ENCODE measurements at regions not wholly inside any gene's neighbourhood (a gene's known extent, or its start where the extent isn't known, plus 50 kb on each side); places are given as distances from the start of the nearest gene placed in this dataset.
"Not testable (repeated sequence)": the region's sequence is repeated elsewhere in the genome, so short reads cannot be mapped to it uniquely, and the experiment has no call there.

DNA sequence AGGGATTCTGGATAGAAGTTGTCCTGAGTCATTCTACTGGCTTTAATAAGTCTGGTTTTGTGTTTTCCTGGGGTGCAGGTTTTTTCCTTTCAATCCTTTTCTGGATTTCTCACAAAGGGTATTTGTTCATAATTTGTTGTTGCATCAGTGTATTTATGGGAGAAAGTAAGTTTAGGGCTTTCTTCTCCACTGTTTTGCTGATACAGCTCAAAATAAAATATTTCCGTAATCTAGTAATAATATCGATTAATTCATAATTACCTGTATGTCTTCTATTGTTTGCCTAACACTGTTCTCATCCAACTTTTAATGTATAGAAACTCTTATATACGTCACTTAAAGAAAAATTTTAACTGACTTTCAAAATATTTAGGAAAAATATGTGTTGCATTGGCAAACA lies 728.2 kb downstream of the LUZP2 start:
- Mint-ChIP-seq H3K36me3 (no peaks in the 10 kb centered on the region), H3K4me1 (no peaks in the 10 kb centered on the region), H3K9me3 (peaks cover 14% of the 10 kb centered on the region), H3K27ac (no peak overlapping the region), H3K27me3 (ENCODE audit: low read depth) (no peaks in the 10 kb centered on the region), H3K4me3 (no peak overlapping the region)
- TF ChIP-seq, protein P1, sequence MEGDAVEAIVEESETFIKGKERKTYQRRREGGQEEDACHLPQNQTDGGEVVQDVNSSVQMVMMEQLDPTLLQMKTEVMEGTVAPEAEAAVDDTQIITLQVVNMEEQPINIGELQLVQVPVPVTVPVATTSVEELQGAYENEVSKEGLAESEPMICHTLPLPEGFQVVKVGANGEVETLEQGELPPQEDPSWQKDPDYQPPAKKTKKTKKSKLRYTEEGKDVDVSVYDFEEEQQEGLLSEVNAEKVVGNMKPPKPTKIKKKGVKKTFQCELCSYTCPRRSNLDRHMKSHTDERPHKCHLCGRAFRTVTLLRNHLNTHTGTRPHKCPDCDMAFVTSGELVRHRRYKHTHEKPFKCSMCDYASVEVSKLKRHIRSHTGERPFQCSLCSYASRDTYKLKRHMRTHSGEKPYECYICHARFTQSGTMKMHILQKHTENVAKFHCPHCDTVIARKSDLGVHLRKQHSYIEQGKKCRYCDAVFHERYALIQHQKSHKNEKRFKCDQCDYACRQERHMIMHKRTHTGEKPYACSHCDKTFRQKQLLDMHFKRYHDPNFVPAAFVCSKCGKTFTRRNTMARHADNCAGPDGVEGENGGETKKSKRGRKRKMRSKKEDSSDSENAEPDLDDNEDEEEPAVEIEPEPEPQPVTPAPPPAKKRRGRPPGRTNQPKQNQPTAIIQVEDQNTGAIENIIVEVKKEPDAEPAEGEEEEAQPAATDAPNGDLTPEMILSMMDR (IDR thresholded peaks at IDR 0.05; ENCODE audit: unreplicated experiment), result no peak
- no peak for DNase-seq (ENCODE audit: low spot score in 2 of 2, unreplicated experiment in 2 of 2)

DNA sequence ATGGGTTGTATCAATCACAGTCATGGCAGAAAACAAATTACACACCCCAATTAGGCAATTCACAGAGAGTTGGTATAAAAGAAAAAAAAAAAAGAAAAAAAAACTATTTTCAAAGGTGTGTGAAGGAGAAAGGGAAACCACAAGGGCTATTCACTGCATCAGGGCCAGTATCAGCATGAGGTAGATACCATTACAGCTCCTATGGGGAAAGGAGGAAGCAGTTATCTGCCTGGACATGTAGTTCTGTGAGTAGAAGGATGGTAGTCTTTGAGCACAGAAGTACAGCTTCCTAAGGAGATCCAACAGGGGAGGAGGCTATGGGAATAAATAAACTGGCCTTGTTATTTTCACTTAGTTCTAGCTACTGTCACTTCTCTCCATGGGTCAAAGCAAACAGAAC lies 746.1 kb downstream of the LUZP2 start:
- Mint-ChIP-seq H3K27ac (no peak overlapping the region), H3K9me3 (peaks cover 9% of the 10 kb centered on the region), H3K36me3 (no peaks in the 10 kb centered on the region), H3K4me3 (no peak overlapping the region), H3K4me1 (no peaks in the 10 kb centered on the region), H3K27me3 (ENCODE audit: low read depth) (no peaks in the 10 kb centered on the region)
- TF ChIP-seq, protein P1 (IDR thresholded peaks at IDR 0.05; ENCODE audit: unreplicated experiment), result no peak
- no peak for DNase-seq (ENCODE audit: low spot score in 2 of 2, unreplicated experiment in 2 of 2)

DNA sequence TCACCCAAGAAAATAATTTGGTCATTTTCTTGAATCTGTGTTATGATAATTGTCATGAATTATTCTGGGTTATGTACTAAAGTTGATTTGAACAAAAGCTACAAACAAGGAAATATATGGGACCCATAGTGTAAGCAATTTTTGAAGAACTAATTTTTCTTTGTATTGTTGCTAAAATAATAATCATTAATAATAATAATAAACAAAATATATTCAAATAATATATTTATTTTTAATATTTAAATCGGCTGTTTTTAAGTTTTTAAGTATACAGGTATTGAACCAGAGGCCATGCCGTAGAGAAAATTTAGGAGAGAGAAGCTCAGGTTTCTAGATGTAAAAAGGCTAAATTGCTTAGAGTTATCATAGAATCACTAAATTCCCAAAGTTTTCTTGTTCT lies 747.3 kb downstream of the LUZP2 start:
- no peaks in the 10 kb centered on the region for H3K36me3 Mint-ChIP-seq
- no peaks in the 10 kb centered on the region for H3K27me3 Mint-ChIP-seq (ENCODE audit: low read depth)
- no peaks in the 10 kb centered on the region for H3K4me1 Mint-ChIP-seq
- TF ChIP-seq, protein P1 (IDR thresholded peaks at IDR 0.05; ENCODE audit: unreplicated experiment), result no peak
- no peak overlapping the region for H3K27ac Mint-ChIP-seq
- no peak overlapping the region for H3K4me3 Mint-ChIP-seq
- DNase-seq (ENCODE audit: low spot score in 2 of 2, unreplicated experiment in 2 of 2), result no peak
- H3K9me3 Mint-ChIP-seq, result peaks cover 9% of the 10 kb centered on the region

DNA sequence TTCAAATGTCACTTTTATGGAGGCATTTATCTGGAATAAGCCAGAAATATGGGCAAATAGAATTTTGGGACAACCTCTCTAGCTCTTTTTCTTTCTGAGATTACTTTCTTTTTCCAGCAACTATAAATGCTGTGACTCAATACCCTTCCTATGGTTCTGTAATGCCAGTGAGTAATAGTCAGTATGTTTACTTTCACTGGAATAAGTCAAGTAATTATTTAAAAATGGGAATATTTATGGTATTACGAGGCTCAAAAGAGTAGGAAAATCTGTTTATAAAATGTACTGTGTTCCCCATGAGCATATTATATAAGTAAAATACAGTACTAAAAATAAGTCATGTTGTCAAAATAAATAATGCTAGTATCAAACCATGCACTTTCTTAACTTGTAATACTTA lies 750.5 kb downstream of the LUZP2 start:
- no peaks in the 10 kb centered on the region for H3K4me1 Mint-ChIP-seq
- no peaks in the 10 kb centered on the region for H3K27me3 Mint-ChIP-seq (ENCODE audit: low read depth)
- TF ChIP-seq, protein P1 (IDR thresholded peaks at IDR 0.05; ENCODE audit: unreplicated experiment), result no peak
- H3K4me3 Mint-ChIP-seq, result no peak overlapping the region
- H3K36me3 Mint-ChIP-seq, result no peaks in the 10 kb centered on the region
- H3K27ac Mint-ChIP-seq, result no peak overlapping the region
- no peak for DNase-seq (ENCODE audit: low spot score in 2 of 2, unreplicated experiment in 2 of 2)
- peaks cover 9% of the 10 kb centered on the region for H3K9me3 Mint-ChIP-seq

DNA sequence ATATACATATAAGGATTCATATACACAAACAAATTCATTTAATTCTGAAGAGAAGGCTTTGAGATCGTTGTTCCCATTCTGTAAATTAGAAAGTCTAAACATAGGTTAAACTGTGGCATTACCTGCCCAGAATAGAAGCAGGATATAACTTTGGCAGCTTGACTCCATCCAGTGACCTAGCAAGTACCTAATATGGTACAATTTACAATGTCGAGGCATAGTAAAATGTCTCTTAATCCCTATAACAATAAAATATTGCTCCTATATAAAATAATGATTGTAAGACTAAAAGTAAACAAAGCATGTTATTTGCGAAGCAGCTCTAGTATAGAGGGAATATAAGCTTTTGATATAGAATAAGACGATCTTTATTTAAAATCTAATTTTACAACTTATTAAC lies 756.0 kb downstream of the LUZP2 start:
- Mint-ChIP-seq H3K4me3 (no peak overlapping the region), H3K36me3 (no peaks in the 10 kb centered on the region), H3K27me3 (ENCODE audit: low read depth) (no peaks in the 10 kb centered on the region), H3K4me1 (no peaks in the 10 kb centered on the region), H3K9me3 (no peaks in the 10 kb centered on the region), H3K27ac (no peak overlapping the region)
- DNase-seq (ENCODE audit: low spot score in 2 of 2, unreplicated experiment in 2 of 2), result no peak
- TF ChIP-seq, protein P1 (IDR thresholded peaks at IDR 0.05; ENCODE audit: unreplicated experiment), result no peak

DNA sequence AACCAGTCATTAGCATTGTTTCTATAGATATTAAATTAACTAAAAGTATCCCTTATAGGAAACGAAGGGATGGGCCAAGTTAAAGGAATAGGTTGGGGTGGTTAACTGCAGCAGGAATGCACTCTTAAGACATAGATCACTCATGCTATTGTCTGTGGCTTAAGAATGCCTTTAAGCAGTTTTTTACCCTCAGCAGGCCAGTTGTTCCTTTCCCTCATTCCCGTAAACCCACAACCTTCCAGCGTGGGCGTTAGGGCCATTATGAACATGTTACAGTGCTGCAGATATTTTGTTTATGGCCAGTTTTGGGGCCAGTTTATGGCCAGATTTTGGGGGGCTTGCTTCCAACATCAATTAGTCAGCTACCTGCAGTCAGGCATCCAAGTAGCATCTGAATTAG lies 767.0 kb downstream of the LUZP2 start:
- peaks cover 11% of the 10 kb centered on the region for H3K9me3 Mint-ChIP-seq
- not testable (repeated sequence) for DNase-seq (ENCODE audit: low spot score in 2 of 2, unreplicated experiment in 2 of 2); H3K36me3 Mint-ChIP-seq; H3K27me3 Mint-ChIP-seq (ENCODE audit: low read depth); H3K4me3 Mint-ChIP-seq; H3K27ac Mint-ChIP-seq; H3K4me1 Mint-ChIP-seq
